NCI-H1092 treated with DMSO at 0.1 percent for 48 hours (cell line): ENCODE measurements at regions not wholly inside any gene's neighbourhood (a gene's known extent, or its start where the extent isn't known, plus 50 kb on each side); places are given as distances from the start of the nearest gene placed in this dataset.
"Not testable (repeated sequence)": the region's sequence is repeated elsewhere in the genome, so short reads cannot be mapped to it uniquely, and the experiment has no call there.

Source experiments
- DNase-seq: peaks from one replicate; lab custom pipeline; 2025; lab: John Stamatoyannopoulos, UW

DNA sequence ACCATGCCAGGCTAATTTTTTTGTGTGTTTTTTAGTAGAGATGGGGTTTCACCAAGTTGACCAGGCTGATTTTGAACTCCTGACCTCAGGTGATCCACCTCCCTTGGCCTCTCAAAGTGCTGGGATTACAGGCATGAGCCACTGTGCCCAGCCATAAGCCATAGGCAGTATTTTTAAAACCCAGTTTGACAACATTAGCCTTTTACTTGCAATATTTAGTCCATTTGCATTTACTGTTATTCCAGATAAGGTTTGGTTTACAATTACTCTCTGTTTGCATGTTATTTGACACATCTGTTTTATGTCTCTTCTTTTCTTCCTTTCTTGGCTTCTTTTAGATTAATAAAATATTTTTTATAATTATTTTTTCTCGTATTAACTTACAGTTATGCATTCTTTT lies 83.6 kb upstream of the EPHB3 start:
- no peak for DNase-seq

DNA sequence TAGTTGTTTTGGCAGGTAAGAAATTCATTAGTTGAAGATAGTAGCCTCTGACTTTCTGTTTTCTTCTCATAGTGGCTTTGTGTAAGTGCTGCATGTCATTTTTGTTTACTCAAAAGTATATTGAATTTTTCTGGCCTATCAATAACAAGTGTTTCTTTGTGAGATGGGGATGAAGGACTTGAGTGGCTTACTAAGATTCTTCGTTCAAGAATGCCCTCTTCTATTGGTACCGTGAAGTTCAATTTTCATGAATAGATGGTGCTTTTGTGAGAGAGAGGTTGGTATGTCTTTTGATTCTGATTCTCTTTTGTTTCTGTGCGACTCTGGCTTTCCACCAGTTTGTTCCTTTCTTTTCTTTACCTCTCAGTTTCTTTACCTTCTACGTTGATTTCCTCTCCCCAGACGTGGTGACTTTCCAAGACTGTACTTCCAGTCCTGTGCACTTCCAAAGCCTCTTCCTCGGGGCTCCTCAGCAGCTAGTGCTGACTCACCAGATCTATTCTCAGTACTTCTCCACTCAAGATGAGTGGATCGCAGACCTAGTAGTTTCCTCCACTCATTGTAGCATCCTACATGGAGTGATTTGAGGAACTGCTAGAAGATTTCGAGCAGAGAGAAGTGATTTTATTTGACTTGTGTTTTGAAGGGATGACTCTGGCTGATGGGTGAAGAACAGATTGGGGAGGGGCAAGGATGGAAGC lies 82.0 kb upstream of the EPHB3 start:
- no peak for DNase-seq

GRCh38 chr3:184480831-184481230 lies 80.8 kb upstream of the EPHB3 start:
- no peak for DNase-seq

GRCh38 chr3:184481984-184482671 lies 79.5 kb upstream of the EPHB3 start:
- DNase-seq = no peak

- DNase-seq = no peak
Measured at GRCh38 chr3:184485241-184485640, 76.3 kb upstream of the EPHB3 start.

DNA sequence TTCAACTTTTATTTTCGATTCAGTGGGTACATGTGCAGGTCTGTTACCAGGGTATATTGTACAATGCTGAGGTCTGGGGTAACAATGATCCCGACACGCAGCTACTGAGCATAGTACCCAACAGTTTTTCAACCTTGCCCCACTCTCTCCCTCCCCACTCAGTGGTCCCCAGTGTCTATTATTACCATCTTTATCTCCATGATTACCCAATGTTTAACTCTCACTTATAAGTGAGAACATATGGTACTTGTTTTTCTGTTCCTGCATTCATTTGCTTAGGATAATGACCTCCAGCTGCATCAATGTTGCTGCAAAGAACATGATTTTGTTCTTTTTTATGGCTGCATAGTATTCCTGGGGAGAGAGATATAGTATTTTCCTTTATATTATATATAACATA lies 75.7 kb upstream of the EPHB3 start:
- DNase-seq = no peak

GRCh38 chr3:184486614-184487013 lies 75.0 kb upstream of the EPHB3 start:
- DNase-seq = no peak

DNA sequence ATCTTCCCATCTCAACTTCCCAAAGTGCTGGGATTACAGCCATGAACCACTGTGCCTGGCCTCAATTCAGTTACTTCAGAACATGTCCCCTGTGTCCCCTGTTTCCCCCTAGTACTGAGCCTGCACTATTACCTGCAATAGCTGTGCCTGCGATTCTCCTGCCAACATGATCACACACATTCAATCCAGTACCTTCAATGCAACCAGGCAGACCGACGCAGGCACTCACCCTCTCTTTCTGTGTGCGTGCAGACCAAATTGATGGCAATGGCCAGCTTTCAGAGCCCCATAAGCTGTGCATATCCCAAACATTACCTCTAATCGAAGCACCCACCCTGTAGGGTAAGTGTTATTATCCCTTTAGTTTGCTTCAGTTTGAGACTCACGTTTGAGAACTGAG lies 73.0 kb upstream of the EPHB3 start:
- no peak for DNase-seq

DNA sequence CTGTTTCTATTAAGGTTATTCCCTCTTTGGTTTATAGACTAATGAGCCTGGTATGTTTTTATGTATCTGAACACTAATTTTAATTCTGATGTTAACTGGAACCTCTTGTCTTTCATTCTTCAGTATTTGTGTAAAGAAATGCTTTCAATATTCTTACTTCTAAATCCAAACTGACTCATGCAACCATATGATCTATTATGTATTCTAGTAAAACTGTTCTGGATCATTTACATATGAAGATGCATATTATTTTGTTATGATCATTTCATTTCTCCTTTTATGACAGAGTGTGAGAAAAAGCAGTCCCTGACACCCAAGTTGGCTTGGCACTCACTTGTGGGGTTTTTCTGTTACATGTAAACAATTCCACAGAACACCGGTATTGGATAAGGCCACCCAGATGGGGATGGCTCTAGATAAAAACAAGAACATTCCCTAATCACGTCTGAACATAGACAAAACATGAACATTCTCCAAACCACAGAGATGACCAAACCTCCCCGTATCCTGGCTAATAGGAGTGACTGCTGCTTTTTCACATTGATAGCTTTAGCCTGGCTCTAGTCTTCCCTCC lies 72.2 kb upstream of the EPHB3 start:
- no peak for DNase-seq

DNA sequence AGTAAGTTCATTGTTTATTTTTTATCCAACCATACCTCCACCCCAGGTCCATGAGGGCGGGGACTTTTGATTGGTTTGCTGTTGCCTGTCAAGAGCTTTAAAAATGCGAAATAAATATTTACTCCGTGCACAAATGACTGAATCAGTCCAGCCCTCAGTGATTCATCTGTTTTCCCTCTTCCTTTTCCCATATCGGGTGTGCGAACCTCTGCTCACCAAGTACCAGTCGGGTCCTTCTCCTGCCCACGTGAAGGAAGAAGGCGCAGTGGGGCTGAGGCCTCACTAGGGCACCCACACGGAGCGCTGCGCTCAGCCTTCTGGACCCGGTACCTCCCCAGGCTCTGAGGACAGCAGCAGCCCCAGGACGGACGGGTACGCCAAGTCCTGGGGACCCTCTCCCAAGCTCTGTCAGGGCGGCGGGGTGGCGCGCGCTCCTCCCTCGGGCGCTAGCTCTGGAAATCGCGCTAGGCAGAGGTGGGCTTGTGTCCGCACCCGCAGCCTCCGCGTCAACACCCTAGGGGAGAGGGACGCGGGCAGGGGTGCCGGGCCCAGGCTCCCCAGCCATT lies 70.5 kb upstream of the EPHB3 start:
- no peak for DNase-seq

DNA sequence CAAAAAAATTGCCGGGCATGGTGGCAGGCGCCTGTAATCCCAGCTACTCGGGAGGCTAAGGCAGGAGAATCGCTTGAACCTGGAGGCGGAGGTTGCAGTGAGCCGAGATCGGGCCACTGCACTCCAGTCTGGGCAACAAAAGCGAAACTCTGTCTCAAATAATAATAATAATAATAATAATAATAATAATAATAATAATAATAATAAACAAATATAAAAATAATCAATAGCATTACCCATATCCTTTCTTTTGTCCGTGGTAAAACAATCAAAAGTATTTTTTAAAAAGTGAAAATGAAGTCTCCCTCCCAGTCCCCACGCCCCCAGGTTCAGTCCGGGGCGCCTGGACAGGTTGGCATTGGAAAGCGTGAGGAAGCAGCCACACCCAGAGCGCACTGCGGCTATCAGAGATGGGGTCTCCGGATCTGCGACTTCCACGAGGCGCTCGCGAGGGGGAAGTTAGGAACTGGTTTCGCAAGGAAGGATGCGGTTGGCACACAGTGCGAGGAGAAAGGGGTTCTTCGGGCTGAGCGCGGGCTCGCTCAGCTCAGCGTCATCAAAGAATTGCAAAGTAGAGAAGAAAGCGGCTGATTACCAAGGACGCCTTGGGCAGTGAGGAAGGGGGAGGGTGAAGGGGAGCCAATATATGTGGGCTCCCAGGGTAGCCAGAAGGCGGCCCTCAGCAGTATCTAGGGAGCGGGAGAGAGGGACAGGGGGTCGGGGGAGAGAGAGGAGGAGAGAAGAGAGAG lies 69.5 kb upstream of the EPHB3 start:
- no peak for DNase-seq

- no peak for DNase-seq
Measured at GRCh38 chr3:184496933-184497332, 64.7 kb upstream of the EPHB3 start.

DNA sequence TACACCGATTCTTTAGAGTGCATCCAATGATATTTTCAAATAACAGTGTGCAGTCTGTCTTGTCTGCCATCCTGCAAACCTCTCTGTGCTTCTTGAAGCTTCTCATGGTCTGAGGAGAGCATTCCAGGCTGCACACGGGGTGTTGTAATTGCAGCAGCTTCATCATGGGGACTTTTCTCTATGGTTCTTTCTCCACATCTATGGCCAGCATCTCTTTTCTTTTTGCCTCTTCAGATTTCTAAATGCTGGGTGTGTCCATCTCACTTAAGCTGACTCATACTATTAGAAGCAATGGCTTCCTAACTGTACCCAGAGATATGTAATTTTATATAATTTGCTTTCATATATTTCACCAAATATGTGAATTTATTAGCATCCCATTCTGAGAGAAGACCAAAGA lies 63.8 kb upstream of the EPHB3 start:
- no peak for DNase-seq

DNA sequence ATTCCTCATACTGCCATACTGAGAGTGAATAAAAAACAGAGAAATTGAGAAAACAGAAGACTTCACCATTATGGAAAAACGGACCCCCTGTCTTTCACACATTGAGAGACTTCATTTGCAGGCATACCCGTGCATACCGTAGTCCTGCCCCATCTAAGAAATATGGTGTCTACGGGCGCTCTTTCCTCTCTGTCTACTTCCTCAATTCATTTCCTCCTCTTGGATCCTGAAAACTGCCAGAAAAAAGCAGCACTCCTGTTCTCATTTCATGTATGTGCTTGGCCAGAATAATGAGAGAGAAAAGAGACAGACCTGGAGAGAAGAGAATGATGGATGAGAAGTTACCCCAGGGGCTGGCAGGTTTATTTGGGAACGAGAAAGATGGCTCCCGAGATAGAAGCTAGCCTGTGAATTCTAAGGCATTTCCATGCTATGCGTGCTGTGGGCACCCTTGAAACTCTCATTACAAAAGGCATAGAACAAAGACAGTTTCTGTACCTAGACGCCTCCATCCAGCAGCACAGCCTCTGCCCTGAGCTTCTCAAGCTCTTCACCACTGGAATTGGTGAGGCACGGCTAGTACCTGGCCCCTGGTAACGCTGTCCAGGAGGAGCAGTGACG lies 62.5 kb upstream of the EPHB3 start:
- no peak for DNase-seq

- no peak for DNase-seq
Measured at GRCh38 chr3:184500344-184500923, 61.2 kb upstream of the EPHB3 start.

- DNase-seq = no peak
Measured at GRCh38 chr3:184502123-184502667, 59.4 kb upstream of the EPHB3 start.

GRCh38 chr3:184502841-184503240 lies 58.7 kb upstream of the EPHB3 start:
- not testable (repeated sequence) for DNase-seq

DNA sequence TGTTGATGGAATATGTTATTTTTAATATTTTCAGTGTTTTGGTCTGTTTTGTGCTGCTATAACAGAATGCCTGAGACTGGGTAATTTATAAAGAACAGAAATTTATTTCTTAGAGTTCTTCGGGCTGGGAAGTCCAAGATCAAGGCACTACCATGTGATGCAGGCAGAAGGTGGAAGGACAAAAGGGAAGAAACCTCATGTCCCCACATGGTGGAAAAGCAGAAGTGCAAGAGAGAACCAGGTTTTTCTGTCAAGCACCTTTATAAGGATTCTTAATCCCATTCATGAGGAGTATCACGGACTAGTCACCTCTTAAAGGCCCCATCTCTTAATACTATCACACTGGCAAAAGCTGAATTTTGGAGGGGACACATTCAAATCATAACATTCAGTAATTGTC lies 57.9 kb upstream of the EPHB3 start:
- no peak for DNase-seq

DNA sequence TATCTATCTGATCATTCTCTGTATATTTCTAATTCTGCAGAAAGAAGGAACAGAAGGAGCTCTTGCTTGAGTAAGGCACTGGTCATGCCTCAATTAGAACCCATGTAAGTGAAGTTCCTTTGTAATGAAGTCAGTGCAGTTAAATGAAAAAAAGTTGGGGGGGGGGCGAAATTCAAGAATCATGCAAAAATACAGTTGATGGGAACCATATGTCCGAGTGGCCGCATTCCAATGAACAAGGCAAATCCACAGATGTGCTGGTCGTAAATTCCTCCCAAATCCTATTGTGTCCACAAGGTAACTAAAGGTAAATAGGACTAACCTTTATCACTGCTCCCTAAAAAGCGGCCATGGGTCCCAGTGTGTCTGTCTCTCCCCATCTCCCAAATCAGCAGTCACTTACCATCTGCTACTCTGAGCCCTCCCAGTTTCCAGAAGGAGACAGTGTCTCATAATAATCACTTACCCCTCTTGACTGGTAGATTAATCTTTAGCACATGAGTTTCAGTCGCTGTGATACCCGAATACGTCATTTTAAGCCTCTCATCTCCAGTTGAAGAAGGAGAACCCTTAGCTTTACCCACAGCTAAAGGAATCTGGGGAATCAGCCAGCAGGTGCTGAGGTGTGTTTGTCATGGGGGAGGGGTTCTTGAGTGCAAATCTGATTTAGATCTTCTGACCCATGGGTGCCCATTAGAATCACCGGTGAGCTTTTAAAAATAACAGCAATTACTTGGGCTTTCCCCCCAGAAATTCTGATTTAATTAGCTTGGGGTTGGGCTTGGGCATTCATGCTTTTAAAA lies 56.3 kb upstream of the EPHB3 start:
- no peak for DNase-seq

DNA sequence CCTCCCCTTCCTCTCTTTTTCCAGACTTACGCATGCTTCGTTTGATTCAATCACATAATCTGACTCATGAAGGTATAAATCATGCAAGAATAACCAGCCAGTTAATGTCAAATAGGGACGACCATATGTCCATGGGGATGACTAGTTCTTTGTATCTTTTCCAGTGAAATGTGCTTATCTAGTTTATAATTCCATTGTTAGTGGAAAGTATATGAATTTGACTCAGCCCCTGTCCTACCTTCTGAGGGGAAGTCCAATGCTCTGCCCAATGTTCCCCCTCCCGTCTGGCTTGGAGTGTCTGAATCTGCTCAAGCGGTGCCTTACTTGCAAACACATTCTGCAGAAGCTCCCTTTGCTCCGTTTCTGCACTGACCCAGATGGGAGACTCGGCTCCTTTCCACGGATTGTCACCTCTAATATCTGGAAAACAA lies 55.0 kb upstream of the EPHB3 start:
- DNase-seq = no peak
